ENCODE measurements at regions not wholly inside any gene's neighbourhood (a gene's known extent, or its start where the extent isn't known, plus 50 kb on each side); places are given as distances from the start of the nearest gene placed in this dataset.

DNA sequence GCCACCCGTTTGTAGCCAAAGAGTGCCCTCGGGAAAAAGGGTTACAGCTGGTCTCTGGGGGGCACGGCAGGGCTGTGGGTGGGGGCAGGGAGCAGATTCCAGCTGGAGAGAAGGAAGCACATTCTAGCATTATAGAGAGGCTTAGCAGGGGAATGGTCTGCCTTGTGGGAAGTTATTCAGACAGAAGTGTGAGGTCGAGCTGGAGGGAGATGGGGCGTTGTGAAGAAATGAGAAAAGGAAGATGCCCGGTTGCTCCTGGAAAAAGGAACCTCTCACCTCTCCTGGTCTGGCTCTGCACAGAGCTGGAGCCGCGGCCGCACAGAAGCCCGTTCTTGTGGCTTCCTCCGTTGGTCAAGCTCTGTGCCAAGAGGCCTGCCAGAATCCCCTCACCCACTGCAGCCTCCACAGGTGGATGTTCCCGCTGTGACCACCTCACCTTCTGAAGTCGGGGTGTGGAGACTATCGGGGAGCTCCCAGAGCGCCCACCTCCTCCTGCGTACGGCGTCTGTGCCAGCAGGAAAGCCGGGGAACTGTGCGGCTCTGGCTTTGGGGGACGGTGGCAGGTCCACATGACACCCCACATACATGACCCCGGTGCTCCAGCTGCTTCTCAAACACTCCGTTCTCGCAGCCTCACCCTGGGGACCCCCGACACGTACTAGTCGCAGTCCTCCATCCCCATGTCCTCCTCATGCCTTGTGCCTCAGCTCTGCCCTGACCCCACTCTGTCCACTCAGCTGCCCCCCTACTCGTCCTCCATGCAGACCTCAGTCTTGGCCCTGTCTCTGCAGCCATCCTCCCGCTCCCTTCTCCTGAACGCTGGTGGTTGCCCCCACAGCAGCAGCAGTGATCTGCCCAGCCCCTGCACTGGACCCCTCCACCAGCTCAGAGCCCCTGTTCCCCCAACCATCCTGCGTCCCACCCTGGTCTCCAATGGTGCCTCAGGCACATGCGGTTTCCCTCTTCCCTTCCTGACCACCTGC lies 52.2 kb upstream of the HGFAC start:
- peak overlapping the region; percentile 97 for H2BK5ac ChIP-seq (ENCODE audit: low read depth, low read length, poor library complexity, severe bottlenecking)
- no peak overlapping the region for H3K14ac ChIP-seq (ENCODE audit: low read length in 2 of 2)
- H3K79me1 ChIP-seq (replicated peaks; ENCODE audit: low read length, poor library complexity, severe bottlenecking) = peaks cover 24% of the 10 kb centered on the region
- H2AK5ac ChIP-seq (ENCODE audit: low read length, severe bottlenecking) = peak overlapping the region; percentile 81
- peak overlapping the region; percentile 99 for H3K27ac ChIP-seq (ENCODE audit: low read length, poor library complexity, severe bottlenecking)
- no peak overlapping the region for H2BK12ac ChIP-seq (ENCODE audit: low read length in 2 of 2)
- WGBS = 88% methylated on average over 32 of the region's 32 CpGs
- H3K9ac ChIP-seq (ENCODE audit: low read length) = peak overlapping the region; percentile 88
- no peak overlapping the region for H2AFZ ChIP-seq (ENCODE audit: low read depth, low read length)
- no peak overlapping the region for H2BK120ac ChIP-seq (ENCODE audit: low read depth, low read length)
- no peak overlapping the region for H3K23ac ChIP-seq (ENCODE audit: low read length in 2 of 2)
- peak overlapping the region in 1 of 2 experiments; percentile 65 for H3K4me3 ChIP-seq (ENCODE audit: insufficient read depth in 1 of 2, low read depth in 1 of 2, low read length in 2 of 2)
- peak overlapping the region; percentile 35 for H4K8ac ChIP-seq (ENCODE audit: low read length)
- H3K9me3 ChIP-seq (ENCODE audit: control insufficient read depth, low read length) = no peaks in the 10 kb centered on the region
- DNase-seq = no peak
- H3K18ac ChIP-seq (ENCODE audit: low read depth in 1 of 2, low read length in 2 of 2) = peak overlapping the region in 1 of 2 experiments; percentile 61
- H3K4me2 ChIP-seq (ENCODE audit: low read length, poor library complexity, severe bottlenecking) = peak overlapping the region; percentile 74
- no peaks in the 10 kb centered on the region for H3K27me3 ChIP-seq (ENCODE audit: control insufficient read depth in 1 of 2, insufficient read depth in 1 of 2, low read length in 2 of 2)
- no peak overlapping the region for H2BK15ac ChIP-seq (ENCODE audit: low read depth, poor library complexity, severe bottlenecking)
- no peaks in the 10 kb centered on the region for H3K36me3 ChIP-seq (ENCODE audit: control insufficient read depth in 1 of 2, insufficient read depth in 2 of 2, low read depth in 1 of 2, low read length in 2 of 2)
- H4K91ac ChIP-seq (ENCODE audit: low read length) = no peak overlapping the region
- peak overlapping the region in 1 of 2 experiments; percentile 42 for H3K4ac ChIP-seq (ENCODE audit: low read depth in 1 of 2, low read length in 2 of 2)
- H3K4me1 ChIP-seq (ENCODE audit: control insufficient read depth, insufficient read depth, low read depth, low read length) = peaks cover 53% of the 10 kb centered on the region

DNA sequence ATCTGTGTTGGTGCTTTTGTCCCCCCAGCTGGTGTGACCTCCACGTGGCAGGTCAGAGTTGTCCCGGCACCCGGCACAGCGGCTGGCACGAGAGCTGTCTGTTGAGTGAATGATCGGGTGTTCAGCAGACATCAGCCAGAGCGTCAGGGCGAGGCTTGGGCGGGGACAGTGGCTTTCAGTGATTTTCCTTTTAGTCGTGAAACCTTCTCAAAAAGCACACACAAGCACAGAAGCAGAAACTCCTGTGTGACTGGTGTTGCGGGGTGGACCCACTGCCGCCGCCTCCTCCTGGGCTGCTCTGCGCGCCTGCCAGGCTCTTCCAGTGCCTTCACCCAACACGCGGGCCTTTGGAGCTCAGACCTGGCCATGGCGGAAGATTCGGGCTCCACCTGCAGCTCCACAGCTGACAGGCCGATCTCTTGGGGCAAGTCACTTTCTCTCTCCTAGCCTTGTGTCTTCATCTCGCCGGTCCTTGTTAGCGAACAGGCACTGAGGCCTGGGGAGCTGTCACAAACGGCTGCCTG lies 51.4 kb upstream of the HGFAC start:
- H2BK5ac ChIP-seq (ENCODE audit: low read depth, low read length, poor library complexity, severe bottlenecking) = no peak overlapping the region
- H3K4me3 ChIP-seq (ENCODE audit: insufficient read depth in 1 of 2, low read depth in 1 of 2, low read length in 2 of 2) = no peak overlapping the region
- H2BK12ac ChIP-seq (ENCODE audit: low read length in 2 of 2) = no peak overlapping the region
- DNase-seq = no peak
- H3K4me2 ChIP-seq (ENCODE audit: low read length, poor library complexity, severe bottlenecking) = no peak overlapping the region
- H2AFZ ChIP-seq (ENCODE audit: low read depth, low read length) = no peak overlapping the region
- peaks cover 25% of the 10 kb centered on the region for H3K79me1 ChIP-seq (replicated peaks; ENCODE audit: low read length, poor library complexity, severe bottlenecking)
- no peak overlapping the region for H3K9ac ChIP-seq (ENCODE audit: low read length)
- peak overlapping the region; percentile 99 for H3K27ac ChIP-seq (ENCODE audit: low read length, poor library complexity, severe bottlenecking)
- no peaks in the 10 kb centered on the region for H3K36me3 ChIP-seq (ENCODE audit: control insufficient read depth in 1 of 2, insufficient read depth in 2 of 2, low read depth in 1 of 2, low read length in 2 of 2)
- H3K18ac ChIP-seq (ENCODE audit: low read depth in 1 of 2, low read length in 2 of 2) = no peak overlapping the region
- H3K27me3 ChIP-seq (ENCODE audit: control insufficient read depth in 1 of 2, insufficient read depth in 1 of 2, low read length in 2 of 2) = no peaks in the 10 kb centered on the region
- H3K9me3 ChIP-seq (ENCODE audit: control insufficient read depth, low read length) = no peaks in the 10 kb centered on the region
- peaks cover 46% of the 10 kb centered on the region for H3K4me1 ChIP-seq (ENCODE audit: control insufficient read depth, insufficient read depth, low read depth, low read length)
- H4K91ac ChIP-seq (ENCODE audit: low read length) = no peak overlapping the region
- no peak overlapping the region for H2BK15ac ChIP-seq (ENCODE audit: low read depth, poor library complexity, severe bottlenecking)
- H3K14ac ChIP-seq (ENCODE audit: low read length in 2 of 2) = no peak overlapping the region
- no peak overlapping the region for H2BK120ac ChIP-seq (ENCODE audit: low read depth, low read length)
- H2AK5ac ChIP-seq (ENCODE audit: low read length, severe bottlenecking) = peak overlapping the region; percentile 81
- H4K8ac ChIP-seq (ENCODE audit: low read length) = no peak overlapping the region
- WGBS = 85% methylated on average over 23 of the region's 24 CpGs
- H3K4ac ChIP-seq (ENCODE audit: low read depth in 1 of 2, low read length in 2 of 2) = no peak overlapping the region
- H3K23ac ChIP-seq (ENCODE audit: low read length in 2 of 2) = no peak overlapping the region

DNA sequence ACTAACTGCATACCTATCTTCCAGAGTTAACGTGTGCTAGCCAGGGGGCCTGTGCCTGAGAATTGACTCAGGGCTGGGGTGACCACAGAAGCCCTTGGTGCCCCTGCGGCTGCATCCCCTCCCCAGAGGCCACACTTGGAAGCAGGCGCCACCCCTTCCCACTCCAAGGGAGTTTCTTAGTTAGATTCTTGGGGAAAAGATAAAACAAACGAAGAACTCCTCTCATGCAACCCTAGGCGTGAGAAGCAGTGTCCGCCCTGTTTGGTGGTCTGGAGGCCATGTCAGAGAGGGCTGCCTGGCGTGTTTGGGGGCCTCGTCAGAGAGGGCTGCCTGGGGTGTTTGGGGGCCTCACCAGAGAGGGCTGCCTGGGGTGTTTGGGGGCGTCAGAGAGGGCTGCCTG lies 50.3 kb upstream of the HGFAC start:
- Histone ChIP-seq H2BK120ac (ENCODE audit: low read depth, low read length) (no peak overlapping the region), H3K4me2 (ENCODE audit: low read length, poor library complexity, severe bottlenecking) (peak overlapping the region; percentile 16), H3K9ac (ENCODE audit: low read length) (no peak overlapping the region), H3K27me3 (ENCODE audit: control insufficient read depth in 1 of 2, insufficient read depth in 1 of 2, low read length in 2 of 2) (no peaks in the 10 kb centered on the region), H3K79me1 (replicated peaks; ENCODE audit: low read length, poor library complexity, severe bottlenecking) (peaks cover 17% of the 10 kb centered on the region), H3K4me3 (ENCODE audit: insufficient read depth in 1 of 2, low read depth in 1 of 2, low read length in 2 of 2) (no peak overlapping the region), H3K9me3 (ENCODE audit: control insufficient read depth, low read length) (peaks cover 5% of the 10 kb centered on the region), H3K4me1 (ENCODE audit: control insufficient read depth, insufficient read depth, low read depth, low read length) (peaks cover 40% of the 10 kb centered on the region), H3K14ac (ENCODE audit: low read length in 2 of 2) (no peak overlapping the region), H2BK12ac (ENCODE audit: low read length in 2 of 2) (no peak overlapping the region), H2AK5ac (ENCODE audit: low read length, severe bottlenecking) (peak overlapping the region; percentile 49), H3K4ac (ENCODE audit: low read depth in 1 of 2, low read length in 2 of 2) (no peak overlapping the region), H3K18ac (ENCODE audit: low read depth in 1 of 2, low read length in 2 of 2) (no peak overlapping the region), H3K23ac (ENCODE audit: low read length in 2 of 2) (no peak overlapping the region), H3K27ac (ENCODE audit: low read length, poor library complexity, severe bottlenecking) (peak overlapping the region; percentile 67), H4K91ac (ENCODE audit: low read length) (no peak overlapping the region), H4K8ac (ENCODE audit: low read length) (no peak overlapping the region), H3K36me3 (ENCODE audit: control insufficient read depth in 1 of 2, insufficient read depth in 2 of 2, low read depth in 1 of 2, low read length in 2 of 2) (no peaks in the 10 kb centered on the region), H2BK5ac (ENCODE audit: low read depth, low read length, poor library complexity, severe bottlenecking) (peak overlapping the region; percentile 75), H2AFZ (ENCODE audit: low read depth, low read length) (no peak overlapping the region), H2BK15ac (ENCODE audit: low read depth, poor library complexity, severe bottlenecking) (no peak overlapping the region)
- no peak for DNase-seq
- 79% methylated on average over 7 of the region's 9 CpGs for WGBS

Data from mesenchymal stem cell (in vitro differentiated cells and primary cell).